GM12865 (cell line): ENCODE measurements at regions not wholly inside any gene's neighbourhood (a gene's known extent, or its start where the extent isn't known, plus 50 kb on each side); places are given as distances from the start of the nearest gene placed in this dataset.
A peak's percentile ranks its signal among the peaks of the same experiment; 100 is the strongest.
"Not testable (repeated sequence)": the region's sequence is repeated elsewhere in the genome, so short reads cannot be mapped to it uniquely, and the experiment has no call there.

Experiments
- DNase-seq: peaks from one replicate; pipeline ENCODE4 v3.0.0; 2010; ENCODE audit warnings: low read depth
- H3K4me3 ChIP-seq: 2 replicates; pipeline ENCODE4 v1.5.1; 2011; ENCODE audit warnings: mild to moderate bottlenecking, low read depth, low read length, control low read depth
- CTCF ChIP-seq: IDR thresholded peaks from 2 replicates; pipeline ENCODE4 v1.5.1; 2011; ENCODE audit warnings: low read length, control low read depth, low read depth, inconsistent platforms; ENCODE audit not compliant: insufficient read depth; ENCODE audit errors: missing control alignments

- peak; percentile 9 for DNase-seq
- peak; percentile 15 for TF ChIP-seq CTCF
- no peak overlapping the region for H3K4me3 ChIP-seq
Measured at GRCh38 chr4:56575820-56576429, 70.3 kb downstream of the ARL9 start.

- not testable (repeated sequence) for H3K4me3 ChIP-seq, DNase-seq
Measured at GRCh38 chr4:56592417-56592816, 86.8 kb downstream of the ARL9 start.
